HEK293T (cell line): ENCODE measurements at regions not wholly inside any gene's neighbourhood (a gene's known extent, or its start where the extent isn't known, plus 50 kb on each side); places are given as distances from the start of the nearest gene placed in this dataset.

ENCODE experiments used
- CTCF ChIA-PET: fragments of 350-600 bp; formaldehyde crosslinking; extraction: SDS; loops from one replicate; lab custom pipeline; 2021; ENCODE audit warnings: antibody characterized with exemption, inconsistent platforms; lab: Yijun Ruan, JAX
- POLR2A ChIA-PET: fragments of 350-600 bp; formaldehyde crosslinking; extraction: SDS; loops from one replicate; lab custom pipeline; 2020; ENCODE audit warnings: antibody characterized with exemption, inconsistent platforms; lab: Yijun Ruan, JAX
- DNase-seq: peaks from one replicate; pipeline ENCODE4 v3.0.0; 2012; ENCODE audit warnings: mixed read lengths; ENCODE audit errors: extremely low spot score
- ARNT ChIP-seq: fragments of 450-650 bp; IDR thresholded peaks from 2 replicates; pipeline ENCODE4 v1.6.1; 2017; ENCODE audit warnings: mild to moderate bottlenecking
- BHLHE40 ChIP-seq: fragments of 450-650 bp; IDR thresholded peaks from 2 replicates; pipeline ENCODE4 v1.6.1; 2016; ENCODE audit warnings: mild to moderate bottlenecking, moderate library complexity, borderline replicate concordance
- CTBP1 ChIP-seq: fragments of 450-650 bp; IDR thresholded peaks from 2 replicates; pipeline ENCODE4 v1.6.1; 2016; ENCODE audit warnings: borderline replicate concordance
- ELF4 ChIP-seq: fragments of 450-650 bp; IDR thresholded peaks from 2 replicates; pipeline ENCODE4 v1.6.1; 2017; ENCODE audit warnings: antibody characterized with exemption
- FOXA1 ChIP-seq: fragments of 450-650 bp; IDR thresholded peaks from 2 replicates; pipeline ENCODE4 v1.6.1; 2016; ENCODE audit warnings: mild to moderate bottlenecking
- FOXK2 ChIP-seq: fragments of 450-650 bp; IDR thresholded peaks from 2 replicates; pipeline ENCODE4 v1.6.1; 2016; ENCODE audit warnings: mild to moderate bottlenecking
- FOXM1 ChIP-seq: fragments of 450-650 bp; IDR thresholded peaks from 2 replicates; pipeline ENCODE4 v1.6.1; 2017; ENCODE audit warnings: mild to moderate bottlenecking, borderline replicate concordance
- HDGF ChIP-seq: fragments of 450-650 bp; IDR thresholded peaks from 2 replicates; pipeline ENCODE4 v1.6.1; 2017; ENCODE audit warnings: antibody characterized with exemption, borderline replicate concordance
- L3MBTL2 ChIP-seq: fragments of 450-650 bp; conservative IDR thresholded peaks from 2 replicates; pipeline ENCODE4 v1.6.1; 2016; ENCODE audit warnings: mild to moderate bottlenecking
- LEF1 ChIP-seq: fragments of 450-650 bp; IDR thresholded peaks from 2 replicates; pipeline ENCODE4 v1.6.1; 2017; ENCODE audit warnings: mild to moderate bottlenecking, borderline replicate concordance
- NFRKB ChIP-seq: fragments of 450-650 bp; IDR thresholded peaks from 2 replicates; pipeline ENCODE4 v1.6.1; 2016; ENCODE audit warnings: mild to moderate bottlenecking, moderate library complexity
- SP1 ChIP-seq: fragments of 450-650 bp; IDR thresholded peaks from 2 replicates; pipeline ENCODE4 v1.6.1; 2017
- SUZ12 ChIP-seq: fragments of 450-650 bp; IDR thresholded peaks from 2 replicates; pipeline ENCODE4 v1.6.1; 2016; ENCODE audit warnings: mild to moderate bottlenecking
- TARDBP ChIP-seq: fragments of 450-650 bp; IDR thresholded peaks from 2 replicates; pipeline ENCODE4 v1.6.1; 2016
- ZNF384 ChIP-seq: fragments of 450-650 bp; IDR thresholded peaks from 2 replicates; pipeline ENCODE4 v1.6.1; 2016
- TF ChIP-seq, protein P1 (sequence below): fragments of 450-650 bp; IDR thresholded peaks from 2 replicates; pipeline ENCODE4 v1.6.1; 2016

DNA sequence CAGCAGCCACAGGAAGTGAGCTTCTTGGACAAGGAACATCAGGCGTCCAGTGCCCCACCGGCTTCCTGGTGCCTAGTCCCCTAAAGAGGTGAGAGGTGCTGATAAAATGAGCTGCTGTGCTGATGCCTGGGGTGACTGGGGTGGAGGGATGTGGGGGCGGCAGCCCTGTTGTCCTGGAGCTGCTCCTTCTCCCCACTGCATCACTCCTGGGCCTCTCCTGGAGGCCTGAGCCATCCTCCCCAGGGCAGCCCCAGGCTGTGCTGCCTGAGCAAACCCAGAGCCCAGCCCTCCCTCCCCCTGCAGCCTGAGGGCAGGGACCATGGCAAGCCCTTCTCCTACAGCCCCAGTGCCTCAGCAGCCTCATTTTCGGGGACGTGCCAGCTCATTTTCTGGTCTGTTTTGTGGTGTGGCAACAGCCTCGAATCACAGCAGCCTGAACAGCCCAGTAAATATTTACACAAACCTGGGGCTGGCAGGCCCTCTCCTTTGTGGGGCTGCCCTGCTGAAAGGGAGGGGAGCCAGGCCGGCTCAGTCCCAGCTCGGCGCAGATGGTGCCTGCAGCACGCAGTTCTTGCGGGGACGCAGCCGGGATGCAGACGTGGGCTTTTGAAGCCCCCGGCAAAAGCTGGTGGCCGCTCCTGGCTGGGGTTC, 259.9 kb downstream of the DLL1 start:
- POLR2A ChIA-PET: no interaction called here
- CTCF ChIA-PET: no interaction called here
- TF ChIP-seq HDGF (no peak), TARDBP (no peak), ELF4 (no peak), FOXM1 (no peak), FOXK2 (no peak), ARNT (no peak)

DNA sequence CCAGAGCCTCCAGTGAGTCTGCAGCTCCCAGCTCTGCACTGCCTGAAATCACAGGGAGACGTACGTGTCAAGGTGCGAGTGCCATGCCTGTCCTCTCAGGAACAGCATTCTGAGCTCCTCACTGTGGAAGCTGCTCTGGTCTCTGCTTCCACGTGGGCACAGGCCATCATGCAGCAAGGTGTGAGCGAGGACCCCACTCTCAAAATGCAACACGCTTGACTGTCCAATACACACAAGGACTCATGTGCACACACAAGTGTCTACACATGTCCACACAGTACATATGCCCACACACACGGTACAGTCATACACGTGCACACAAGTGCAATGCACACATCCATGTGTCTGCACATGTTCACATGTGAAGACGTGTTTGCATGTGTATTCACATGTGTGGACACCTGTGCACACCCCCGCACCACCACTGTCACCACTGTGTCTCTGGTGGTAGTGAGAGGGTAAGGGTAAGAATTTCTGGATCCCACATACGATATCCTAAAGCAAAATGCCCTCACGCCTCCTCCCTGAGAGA, 260.5 kb downstream of the DLL1 start:
- ChIA-PET CTCF (no interaction called here), POLR2A (no interaction called here)
- DNase-seq: no peak
- TF ChIP-seq NFRKB (no peak), ELF4 (no peak), CTBP1 (no peak), BHLHE40 (no peak), SUZ12 (no peak), FOXA1 (no peak), HDGF (no peak), SP1 (no peak), TARDBP (no peak), LEF1 (no peak), ARNT (no peak), FOXM1 (no peak)
- TF ChIP-seq, protein P1, sequence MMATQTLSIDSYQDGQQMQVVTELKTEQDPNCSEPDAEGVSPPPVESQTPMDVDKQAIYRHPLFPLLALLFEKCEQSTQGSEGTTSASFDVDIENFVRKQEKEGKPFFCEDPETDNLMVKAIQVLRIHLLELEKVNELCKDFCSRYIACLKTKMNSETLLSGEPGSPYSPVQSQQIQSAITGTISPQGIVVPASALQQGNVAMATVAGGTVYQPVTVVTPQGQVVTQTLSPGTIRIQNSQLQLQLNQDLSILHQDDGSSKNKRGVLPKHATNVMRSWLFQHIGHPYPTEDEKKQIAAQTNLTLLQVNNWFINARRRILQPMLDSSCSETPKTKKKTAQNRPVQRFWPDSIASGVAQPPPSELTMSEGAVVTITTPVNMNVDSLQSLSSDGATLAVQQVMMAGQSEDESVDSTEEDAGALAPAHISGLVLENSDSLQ: no peak

More for the DNA sequence above, 259.9 kb downstream of the DLL1 start:
- no peak for DNase-seq

DNA sequence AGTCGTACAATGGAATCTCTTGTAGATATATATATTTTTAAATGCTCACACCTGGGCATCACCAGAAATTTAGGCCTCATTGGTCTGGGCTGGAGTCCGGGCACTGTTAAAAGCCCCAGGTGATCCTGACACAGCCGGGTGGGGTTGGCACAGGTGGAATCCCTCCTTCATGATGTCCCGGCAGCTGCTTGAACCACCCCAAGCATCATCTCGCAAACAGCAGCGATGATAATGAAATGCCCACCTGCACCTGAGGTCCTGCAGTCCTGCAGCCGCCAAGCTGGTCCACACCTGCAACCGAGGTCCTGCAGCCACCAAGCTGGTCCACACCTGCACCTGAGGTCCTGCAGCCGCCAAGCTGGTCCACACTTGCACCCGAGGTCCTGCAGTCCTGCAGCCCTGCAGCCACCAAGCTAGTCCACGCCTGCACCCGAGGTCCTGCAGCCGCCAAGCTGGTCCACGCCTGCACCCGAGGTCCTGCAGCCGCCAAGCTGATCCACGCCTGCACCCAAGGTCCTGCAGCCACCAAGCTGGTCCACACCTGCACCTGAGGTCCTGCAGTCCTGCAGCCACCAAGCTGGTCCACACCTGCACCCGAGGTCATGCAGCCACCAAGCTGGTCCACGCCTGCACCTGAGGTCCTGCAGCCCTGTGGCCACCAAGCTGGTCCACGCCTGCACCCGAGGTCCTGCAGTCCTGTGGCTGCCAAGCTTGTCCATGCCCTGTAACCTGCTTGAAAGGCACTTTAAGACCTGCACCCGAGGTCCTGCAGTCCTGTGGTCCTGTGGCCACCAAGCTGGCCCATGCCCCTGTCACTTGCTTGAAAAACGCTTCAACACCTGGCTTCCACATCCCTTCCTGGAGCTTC, 261.2 kb downstream of the DLL1 start:
- no peak for DNase-seq
- POLR2A ChIA-PET: no interaction called here
- CTCF ChIA-PET: no interaction called here
- TF ChIP-seq TARDBP: no peak
- no peak for TF ChIP-seq LEF1
- TF ChIP-seq SP1: no peak
- TF ChIP-seq ZNF384: no peak
- no peak for TF ChIP-seq SUZ12
- TF ChIP-seq HDGF: no peak
- no peak for TF ChIP-seq FOXM1
- no peak for TF ChIP-seq FOXK2
- no peak for TF ChIP-seq FOXA1
- TF ChIP-seq, protein P1: no peak
- no peak for TF ChIP-seq NFRKB
- no peak for TF ChIP-seq ARNT
- no peak for TF ChIP-seq ELF4
- no peak for TF ChIP-seq L3MBTL2
- TF ChIP-seq CTBP1: no peak
- no peak for TF ChIP-seq BHLHE40

DNA sequence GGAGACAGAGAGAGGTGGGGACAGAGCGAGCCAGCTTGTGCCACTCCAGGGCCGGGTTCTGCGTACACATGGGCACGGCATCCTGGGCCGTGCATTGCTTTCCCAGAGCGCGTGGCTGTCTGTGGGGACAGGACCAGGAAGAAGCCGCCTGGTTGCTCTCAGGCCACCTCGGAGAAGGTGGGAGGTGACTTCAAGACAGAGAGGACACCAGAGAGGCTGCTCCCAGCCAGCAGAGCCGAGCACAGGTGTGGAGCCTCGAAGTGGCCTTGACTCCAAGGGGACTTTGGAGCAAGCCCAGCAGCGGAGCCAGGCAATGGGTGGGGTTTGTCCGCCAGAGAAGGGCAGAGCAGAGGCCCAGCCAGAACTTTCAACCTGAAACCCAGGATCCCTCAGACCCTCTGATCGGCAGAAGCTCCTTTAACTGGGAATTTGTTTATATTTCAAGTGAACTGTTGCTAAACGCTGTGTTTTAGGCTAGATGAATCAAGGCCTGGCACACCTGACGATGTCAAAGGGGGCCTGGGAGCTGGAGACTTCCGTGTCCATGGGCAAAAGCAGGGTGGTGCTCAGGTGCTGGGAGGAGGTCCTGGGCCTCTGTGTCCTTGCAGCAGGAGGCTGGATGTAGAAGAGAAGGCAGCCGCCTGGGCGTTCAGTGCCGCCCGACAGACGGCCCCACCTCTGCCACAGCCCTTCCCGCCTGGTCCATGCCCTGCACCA, 262.1 kb downstream of the DLL1 start:
- TF ChIP-seq SUZ12: no peak
- no peak for TF ChIP-seq ARNT
- TF ChIP-seq ELF4: no peak
- TF ChIP-seq CTBP1: no peak
- TF ChIP-seq BHLHE40: no peak
- TF ChIP-seq, protein P1: no peak
- no peak for TF ChIP-seq LEF1
- TF ChIP-seq HDGF: no peak
- no peak for TF ChIP-seq NFRKB
- TF ChIP-seq FOXA1: no peak
- no peak for TF ChIP-seq FOXM1
- POLR2A ChIA-PET: no interaction called here
- CTCF ChIA-PET: no interaction called here
- DNase-seq: no peak

DNA sequence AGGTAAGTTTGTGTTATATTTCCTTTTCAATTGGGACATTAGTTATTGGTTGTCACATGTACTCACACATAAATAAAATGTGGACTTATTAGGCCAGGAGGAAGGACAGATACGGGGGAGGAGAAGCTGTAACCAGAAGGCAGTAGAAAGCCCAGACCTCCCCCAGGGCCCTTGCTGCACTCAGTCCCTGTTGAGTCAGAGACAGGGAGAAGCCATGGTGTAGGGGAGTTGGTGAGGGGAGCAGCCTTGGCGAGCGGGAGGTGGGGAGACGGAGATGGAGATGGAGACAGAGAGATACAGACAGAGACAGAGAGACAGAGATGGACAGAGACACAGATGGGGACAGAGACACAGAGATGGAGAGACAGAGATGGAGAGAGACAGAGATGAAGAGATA, 263.2 kb downstream of the DLL1 start:
- POLR2A ChIA-PET: no interaction called here
- no peak for DNase-seq
- TF ChIP-seq FOXA1 (no peak), TARDBP (no peak), ZNF384 (no peak), BHLHE40 (no peak), SP1 (no peak), ARNT (no peak), SUZ12 (no peak), NFRKB (no peak), LEF1 (no peak)
- CTCF ChIA-PET: no interaction called here
